GM18511 (cell line): ENCODE measurements at regions not wholly inside any gene's neighbourhood (a gene's known extent, or its start where the extent isn't known, plus 50 kb on each side); places are given as distances from the start of the nearest gene placed in this dataset.
"Not testable (repeated sequence)": the region's sequence is repeated elsewhere in the genome, so short reads cannot be mapped to it uniquely, and the experiment has no call there.

ENCODE experiments used
- ATAC-seq: cut with Tn5 transposase; IDR thresholded peaks from one replicate; pipeline ENCODE4 v1.9.1; 2021; ENCODE audit warnings: mild to moderate bottlenecking, moderate library complexity; ENCODE audit not compliant: unreplicated experiment

- ATAC-seq = peak; percentile 88
Measured at GRCh38 chr3:30319713-30320112, 286.7 kb upstream of the TGFBR2 start.

- no peak for ATAC-seq
Measured at GRCh38 chr3:30320392-30320791, 286.0 kb upstream of the TGFBR2 start.

- ATAC-seq = no peak
Measured at GRCh38 chr3:30321065-30321464, 285.3 kb upstream of the TGFBR2 start.

GRCh38 chr3:30323649-30324048, 282.8 kb upstream of the TGFBR2 start:
- not testable (repeated sequence) for ATAC-seq

- ATAC-seq = no peak
Measured at GRCh38 chr3:30324587-30324986, 281.8 kb upstream of the TGFBR2 start.

GRCh38 chr3:30327976-30328375, 278.4 kb upstream of the TGFBR2 start:
- not testable (repeated sequence) for ATAC-seq

- not testable (repeated sequence) for ATAC-seq
Measured at GRCh38 chr3:30328935-30329334, 277.5 kb upstream of the TGFBR2 start.

GRCh38 chr3:30331519-30331918, 274.9 kb upstream of the TGFBR2 start:
- ATAC-seq = peak; percentile 63

GRCh38 chr3:30332196-30333021, 274.0 kb upstream of the TGFBR2 start:
- ATAC-seq = no peak

GRCh38 chr3:30333143-30333542, 273.3 kb upstream of the TGFBR2 start:
- no peak for ATAC-seq

- ATAC-seq = no peak
Measured at GRCh38 chr3:30333903-30334302, 272.5 kb upstream of the TGFBR2 start.

GRCh38 chr3:30340500-30340899, 265.9 kb upstream of the TGFBR2 start:
- ATAC-seq = no peak

GRCh38 chr3:30341079-30341478, 265.3 kb upstream of the TGFBR2 start:
- ATAC-seq = no peak

- ATAC-seq = no peak
Measured at GRCh38 chr3:30341851-30342250, 264.6 kb upstream of the TGFBR2 start.

GRCh38 chr3:30342318-30343060, 263.9 kb upstream of the TGFBR2 start:
- ATAC-seq = no peak

- ATAC-seq = no peak
Measured at GRCh38 chr3:30343067-30343831, 263.2 kb upstream of the TGFBR2 start.

GRCh38 chr3:30343861-30344260, 262.5 kb upstream of the TGFBR2 start:
- no peak for ATAC-seq

- no peak for ATAC-seq
Measured at GRCh38 chr3:30344288-30344687, 262.1 kb upstream of the TGFBR2 start.

GRCh38 chr3:30346933-30347320, 259.5 kb upstream of the TGFBR2 start:
- ATAC-seq = no peak

GRCh38 chr3:30347679-30348216, 258.7 kb upstream of the TGFBR2 start:
- peak; percentile 94 for ATAC-seq

- ATAC-seq = no peak
Measured at GRCh38 chr3:30349507-30349906, 256.9 kb upstream of the TGFBR2 start.
